ENCODE measurements at regions not wholly inside any gene's neighbourhood (a gene's known extent, or its start where the extent isn't known, plus 50 kb on each side); places are given as distances from the start of the nearest gene placed in this dataset.

- no peak overlapping the region for H4K8ac ChIP-seq (replicated peaks; ENCODE audit: insufficient read length, low read depth, low read length)
- H3K79me2 ChIP-seq (ENCODE audit: insufficient read depth, low read length): no peaks in the 10 kb centered on the region
- no peaks in the 10 kb centered on the region for H3K4me1 ChIP-seq (ENCODE audit: insufficient read depth, low read length)
- no peak overlapping the region for H2BK120ac ChIP-seq (ENCODE audit: low read depth, low read length, poor library complexity, severe bottlenecking)
- DNase-seq: no peak
- no peaks in the 10 kb centered on the region for H3K27me3 Mint-ChIP-seq (ENCODE audit: low read depth)
- no peak overlapping the region for H2BK5ac ChIP-seq (ENCODE audit: insufficient read length, low read length)
- H3K27ac ChIP-seq (ENCODE audit: insufficient read length, low read depth, low read length): no peak overlapping the region
- no peak overlapping the region for H3K14ac ChIP-seq (ENCODE audit: insufficient read depth, low read length)
- H4K20me1 ChIP-seq (ENCODE audit: control insufficient read depth, insufficient read depth, insufficient read length): no peaks in the 10 kb centered on the region
- H3K9ac ChIP-seq (ENCODE audit: extremely low read depth, insufficient read length, low read length): no peak overlapping the region
- no peak overlapping the region for H3K23ac ChIP-seq (ENCODE audit: insufficient read length, low read depth, low read length)
- H2BK20ac ChIP-seq (ENCODE audit: low read depth, low read length, poor library complexity, severe bottlenecking): no peak overlapping the region
- 0 out of 7 replicates have a peak, but pooled peaks cover 0 to 2% (median 0%) of the 10 kb centered on the region in 3 experiments for H3K36me3 Mint-ChIP-seq (ENCODE audit: insufficient read depth in 1 of 3, low read depth in 3 of 3)
- no peak overlapping the region for H3K27ac Mint-ChIP-seq
- peaks cover 0 to 3% of the 10 kb centered on the region in 2 experiments; a peak in 1 of 5 replicates for H3K9me3 Mint-ChIP-seq
- H2BK15ac ChIP-seq (ENCODE audit: low read depth, low read length): no peak overlapping the region
- no peak overlapping the region for H4K91ac ChIP-seq (ENCODE audit: insufficient read length, low read depth, low read length)
- H2AFZ ChIP-seq (ENCODE audit: low read length): no peak overlapping the region
- no peak overlapping the region for H3K56ac ChIP-seq (ENCODE audit: insufficient read length, low read depth, low read length)
- H3K23me2 ChIP-seq (ENCODE audit: insufficient read length, low read depth, low read length, poor library complexity, severe bottlenecking): no peaks in the 10 kb centered on the region
- no peak overlapping the region for H2BK12ac ChIP-seq (ENCODE audit: insufficient read length, low read depth, low read length)
- H3K4me3 Mint-ChIP-seq: no peak overlapping the region
- no peaks in the 10 kb centered on the region for H3K27me3 ChIP-seq (ENCODE audit: insufficient read depth, low read length)
- no peak overlapping the region for H3T11ph ChIP-seq (ENCODE audit: low read length)
- H2AK5ac ChIP-seq (ENCODE audit: insufficient read length, low read length): no peak overlapping the region
- no peaks in the 10 kb centered on the region for H3K4me1 Mint-ChIP-seq
- no peaks in the 10 kb centered on the region for H3K79me1 ChIP-seq (ENCODE audit: insufficient read depth, low read depth, low read length, poor library complexity, severe bottlenecking)
- no peaks in the 10 kb centered on the region for H3K9me3 ChIP-seq (ENCODE audit: control insufficient read depth, low read depth, low read length)
- no peak overlapping the region for H3K4me2 ChIP-seq (ENCODE audit: insufficient read depth, insufficient read length, low read length)
- H4K5ac ChIP-seq (ENCODE audit: insufficient read length, low read depth, low read length): no peak overlapping the region
- H3K4ac ChIP-seq (ENCODE audit: low read depth, low read length): no peak overlapping the region
- WGBS (ENCODE audit: extremely low coverage, insufficient read length, low lambda C conversion rate): no CpG with 5 or more reads among the region's 4 CpGs
- TF ChIP-seq CTCF (conservative IDR thresholded peaks at IDR 0.05): no peak
- no peak overlapping the region for H3K18ac ChIP-seq (ENCODE audit: insufficient read length, low read depth, low read length)
Observed at GRCh38 chr12:28708918-28709371, 440.1 kb upstream of the FAR2 start.

Data from H9 (cell line).